ENCODE measurements at regions not wholly inside any gene's neighbourhood (a gene's known extent, or its start where the extent isn't known, plus 50 kb on each side); places are given as distances from the start of the nearest gene placed in this dataset.

GRCh38 chr14:45877981-45878380 is 625.0 kb upstream of the MIS18BP1 start:
- WGBS, 2 donors = 67 to 90% methylated on average over 4 of the region's 4 CpGs
- DNase-seq (ENCODE audit: low spot score in 2 of 2) = no peak
- no peak for TF ChIP-seq CTCF (IDR thresholded peaks at IDR 0.05)
- no peak for TF ChIP-seq POLR2A (IDR thresholded peaks at IDR 0.05)
- intact Hi-C loops (cut with DNase I; ENCODE audit: low total_unique reads) = no loop called here
- H3K4me3 ChIP-seq (ENCODE audit: low read depth, poor library complexity, severe bottlenecking) = no peak overlapping the region

DNA sequence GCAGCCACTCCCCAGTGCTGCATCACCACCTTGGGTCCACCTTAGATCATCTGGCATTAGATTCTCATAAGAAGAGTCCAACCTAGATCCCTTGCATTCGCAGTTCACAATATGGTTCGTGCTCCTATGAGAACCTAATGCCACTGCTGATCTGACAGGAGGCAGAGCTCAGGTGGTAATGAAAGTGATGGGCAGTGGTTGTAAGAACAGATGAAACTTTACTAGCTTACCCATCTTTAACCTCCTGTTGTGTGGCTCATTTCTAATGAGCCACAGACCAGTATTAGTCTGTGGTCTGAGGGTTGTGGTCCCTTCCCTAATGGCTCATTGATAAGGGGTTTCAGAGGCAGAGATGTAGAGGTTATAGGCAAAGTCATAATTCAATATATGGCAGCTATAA is 615.9 kb upstream of the MIS18BP1 start:
- WGBS, 2 donors = 82 to 91% methylated on average over 2 of the region's 2 CpGs
- TF ChIP-seq CTCF (IDR thresholded peaks at IDR 0.05) (no peak), POLR2A (IDR thresholded peaks at IDR 0.05) (no peak)
- intact Hi-C loops (cut with DNase I; ENCODE audit: low total_unique reads) = no loop called here
- H3K4me3 ChIP-seq (ENCODE audit: low read depth, poor library complexity, severe bottlenecking) = no peak overlapping the region
- DNase-seq (ENCODE audit: low spot score in 2 of 2) = no peak

GRCh38 chr14:45868377-45868776 is 615.4 kb upstream of the MIS18BP1 start:
- TF ChIP-seq CTCF (IDR thresholded peaks at IDR 0.05) (no peak), POLR2A (IDR thresholded peaks at IDR 0.05) (no peak)
- WGBS, 2 donors = 24 to 46% methylated on average over 2 of the region's 2 CpGs
- DNase-seq (ENCODE audit: low spot score in 2 of 2) = no peak
- intact Hi-C loops (cut with DNase I; ENCODE audit: low total_unique reads) = no loop called here
- no peak overlapping the region for H3K4me3 ChIP-seq (ENCODE audit: low read depth, poor library complexity, severe bottlenecking)

- TF ChIP-seq CTCF (IDR thresholded peaks at IDR 0.05) = no peak
- TF ChIP-seq POLR2A (IDR thresholded peaks at IDR 0.05) = no peak
- no peak for DNase-seq (ENCODE audit: low spot score in 2 of 2)
- intact Hi-C loops (cut with DNase I; ENCODE audit: low total_unique reads) = no loop called here
- WGBS, 2 donors = 85 to 89% methylated on average over 3 of the region's 3 CpGs
- no peak overlapping the region for H3K4me3 ChIP-seq (ENCODE audit: low read depth, poor library complexity, severe bottlenecking)
These were observed 614.3 kb upstream of the MIS18BP1 start for GRCh38 chr14:45867046-45867894.

- 34 to 39% methylated on average over 2 of the region's 2 CpGs for WGBS, 2 donors
- no peak overlapping the region for H3K4me3 ChIP-seq (ENCODE audit: low read depth, poor library complexity, severe bottlenecking)
- TF ChIP-seq CTCF (IDR thresholded peaks at IDR 0.05) = no peak
- TF ChIP-seq POLR2A (IDR thresholded peaks at IDR 0.05) = no peak
- no peak for DNase-seq (ENCODE audit: low spot score in 2 of 2)
- intact Hi-C loops (cut with DNase I; ENCODE audit: low total_unique reads) = no loop called here
These were observed 585.6 kb upstream of the MIS18BP1 start for GRCh38 chr14:45838597-45838996.

- DNase-seq (ENCODE audit: low spot score in 2 of 2) = no peak
- 86 to 91% methylated on average over 2 of the region's 2 CpGs for WGBS, 2 donors
These were observed 566.1 kb upstream of the MIS18BP1 start for GRCh38 chr14:45819107-45819506.

More at GRCh38 chr14:45819107-45819506, 566.1 kb upstream of the MIS18BP1 start:
- H3K4me3 ChIP-seq (ENCODE audit: low read depth, poor library complexity, severe bottlenecking) = no peak overlapping the region
- TF ChIP-seq CTCF (IDR thresholded peaks at IDR 0.05) (no peak), POLR2A (IDR thresholded peaks at IDR 0.05) (no peak)
- intact Hi-C loops (cut with DNase I; ENCODE audit: low total_unique reads) = loop anchor here (10.0 kb wide), 1 partner anchor 394 kb away; no protein-coding TSS in a partner anchor
